K562 (cell line): ENCODE measurements at regions not wholly inside any gene's neighbourhood (a gene's known extent, or its start where the extent isn't known, plus 50 kb on each side); places are given as distances from the start of the nearest gene placed in this dataset.
A peak's percentile ranks its signal among the peaks of the same experiment; 100 is the strongest.

ENCODE experiments used
- ATAC-seq: fragments of 200-7000 bp; cut with Tn5 transposase; 3 replicates; pipeline ENCODE4 v1.9.1; 2020; ENCODE audit warnings: moderate library complexity
- BruUV-seq: library from RNA; stranded (reverse); fragments of 400-500 nt; replicated peaks from 2 replicates; lab custom pipeline; 2021; lab: Mats Ljungman, UMichigan
- CTCF ChIA-PET: fragments of 300-600 bp; formaldehyde crosslinking; extraction: SDS; loops from one replicate; lab custom pipeline; 2021; ENCODE audit warnings: low intra/inter-chr PET ratio; lab: Yijun Ruan, JAX
- POLR2A ChIA-PET: fragments of 300-600, 350-650 bp; sonication (Branson Sonifier 250); formaldehyde crosslinking; extraction: SDS; loops from one replicate; lab custom pipeline; 2021; ENCODE audit warnings: antibody characterized with exemption, inconsistent platforms; lab: Yijun Ruan, JAX
- DNase-seq, 4 experiments: peaks; one replicate each; pipeline versions ENCODE4 v3.0.0 to v3.0.0-alpha.2; 2011 to 2018; ENCODE audit warnings: low spot score in 3 of 4, mixed read lengths in 3 of 4; ENCODE audit errors: extremely low read depth in 1 of 4
- FAIRE-seq: peaks from 2 replicates; lab custom pipeline; 2011; peaks lifted over from hg19 to GRCh38; lab: Jason Lieb, UNC
- H2AFZ ChIP-seq: 2 replicates; pipeline ENCODE4 v1.6.0; 2011; ENCODE audit warnings: low read depth, low read length, control low read depth, inconsistent platforms
- H3K27ac ChIP-seq: fragments of 200-600 bp; 3 replicates; pipeline ENCODE4 v1.8.0; 2011; ENCODE audit warnings: low read depth, mild to moderate bottlenecking, control low read depth, inconsistent platforms, low read length, moderate library complexity, mixed read lengths; ENCODE audit errors: extremely low read depth
- H3K27me3 ChIP-seq, 2 experiments: fragments of 300-600 bp in 1 of 2; 2 replicates in 1 of 2; 3 replicates in 1 of 2; pipeline versions ENCODE4 v1.6.0 to v1.8.0; 2011; ENCODE audit warnings: inconsistent platforms in 2 of 2, low read length in 2 of 2, mild to moderate bottlenecking in 1 of 2, mixed read lengths in 1 of 2, moderate library complexity in 1 of 2; ENCODE audit not compliant: control insufficient read depth in 2 of 2, insufficient read depth in 2 of 2
- H3K36me3 ChIP-seq: fragments of 300-600 bp; 3 replicates; pipeline ENCODE4 v1.8.0; 2011; ENCODE audit warnings: mild to moderate bottlenecking, low read length, inconsistent platforms; ENCODE audit not compliant: control insufficient read depth, insufficient read depth
- H3K4me1 ChIP-seq, 2 experiments: fragments of 200-600 bp in 1 of 2; replicated peaks in 1 of 2; 2 replicates in 1 of 2; 3 replicates in 1 of 2; pipeline versions ENCODE4 v1.5.1 to v1.8.0; 2011; ENCODE audit warnings: inconsistent platforms in 2 of 2, low read length in 2 of 2, mild to moderate bottlenecking in 1 of 2, mixed read lengths in 1 of 2, moderate library complexity in 1 of 2; ENCODE audit not compliant: control insufficient read depth in 2 of 2, insufficient read depth in 2 of 2
- H3K4me2 ChIP-seq: 2 replicates; pipeline ENCODE4 v1.6.1; 2011; ENCODE audit warnings: low read length, control low read depth, inconsistent platforms, mixed read lengths; ENCODE audit not compliant: insufficient read depth
- H3K4me3 ChIP-seq: fragments of 200-600 bp; sonication (generic), shearing (Covaris generic); 2 replicates; pipeline ENCODE4 v1.5.1; 2016; ENCODE audit warnings: control low read depth, inconsistent platforms
- H3K79me2 ChIP-seq: fragments of 200-600 bp; 3 replicates; pipeline ENCODE4 v1.8.0; 2011; ENCODE audit warnings: low read length, inconsistent platforms; ENCODE audit not compliant: control insufficient read depth, insufficient read depth
- H3K9ac ChIP-seq, 2 experiments: 2 replicates each; pipeline versions ENCODE4 v1.6.0 to v1.6.1; 2011; ENCODE audit warnings: low read depth in 2 of 2, low read length in 2 of 2, control low read depth in 1 of 2, inconsistent platforms in 1 of 2, mild to moderate bottlenecking in 1 of 2, mixed read lengths in 1 of 2; ENCODE audit not compliant: insufficient read depth in 1 of 2
- H3K9me1 ChIP-seq: one replicate; pipeline ENCODE4 v1.6.0; 2011; ENCODE audit warnings: inconsistent platforms, mild to moderate bottlenecking, low read length, moderate library complexity; ENCODE audit not compliant: control insufficient read depth, insufficient read depth
- H3K9me3 ChIP-seq: replicated peaks from 2 replicates; pipeline ENCODE4 v1.5.1; 2011; ENCODE audit warnings: low read depth, low read length, inconsistent platforms; ENCODE audit not compliant: control insufficient read depth, insufficient read depth
- H4K20me1 ChIP-seq: replicated peaks from 2 replicates; pipeline ENCODE4 v1.6.1; 2011; ENCODE audit warnings: low read length, inconsistent platforms, mixed read lengths; ENCODE audit not compliant: control insufficient read depth, insufficient read depth
- CAMTA2 ChIP-seq: fragments of 250-450 bp; sonication (Bioruptor Pico); conservative IDR thresholded peaks from 2 replicates; pipeline ENCODE4 v1.5.1; 2022
- DNMT1 ChIP-seq: fragments of 450-650 bp; IDR thresholded peaks from 2 replicates; pipeline ENCODE4 v1.6.1; 2016; ENCODE audit warnings: antibody characterized with exemption, mild to moderate bottlenecking
- NFIC ChIP-seq: fragments of 450-650 bp; IDR thresholded peaks from 2 replicates; pipeline ENCODE4 v1.6.1; 2017; ENCODE audit warnings: mild to moderate bottlenecking, inconsistent platforms
- RAD21 ChIP-seq, 2 experiments: fragments of 250-450 bp in 1 of 2; fragments of 450-650 bp in 1 of 2; sonication (Bioruptor Pico) in 1 of 2; formaldehyde crosslinking in 1 of 2; IDR thresholded peaks in 1 of 2; conservative IDR thresholded peaks in 1 of 2; 2 replicates each; pipeline versions ENCODE4 v1.4.0 to v1.8.0; 2020 to 2022; ENCODE audit warnings: mild to moderate bottlenecking in 2 of 2, moderate library complexity in 1 of 2
- SRSF9 ChIP-seq: fragments of 200-400 bp; formaldehyde crosslinking; IDR thresholded peaks from 2 replicates; pipeline ENCODE4 v1.6.1; 2017; ENCODE audit warnings: low read depth, low read length, borderline replicate concordance
- WGBS: fragments of 100-300 bp; shearing (Covaris generic); methylation state at CpG from one replicate; pipeline ENCODE4 v1.1.6; 2016; ENCODE audit warnings: low coverage, mixed read lengths; ENCODE audit not compliant: insufficient coverage; ENCODE audit errors: missing lambda C conversion rate; 5-methylcytosine and 5-hydroxymethylcytosine counted together
- in situ Hi-C: fragments of 300-500 bp; cut with MboI; formaldehyde crosslinking; loops from 4 replicates; pipeline ENCODE4 v1.15.0; 2018; ENCODE audit warnings: inconsistent platforms, mixed read lengths
- intact Hi-C: fragments of 100-400 bp; cut with micrococcal nuclease; formaldehyde crosslinking; loops from 2 replicates; pipeline ENCODE4 v1.14.2; 2022

DNA sequence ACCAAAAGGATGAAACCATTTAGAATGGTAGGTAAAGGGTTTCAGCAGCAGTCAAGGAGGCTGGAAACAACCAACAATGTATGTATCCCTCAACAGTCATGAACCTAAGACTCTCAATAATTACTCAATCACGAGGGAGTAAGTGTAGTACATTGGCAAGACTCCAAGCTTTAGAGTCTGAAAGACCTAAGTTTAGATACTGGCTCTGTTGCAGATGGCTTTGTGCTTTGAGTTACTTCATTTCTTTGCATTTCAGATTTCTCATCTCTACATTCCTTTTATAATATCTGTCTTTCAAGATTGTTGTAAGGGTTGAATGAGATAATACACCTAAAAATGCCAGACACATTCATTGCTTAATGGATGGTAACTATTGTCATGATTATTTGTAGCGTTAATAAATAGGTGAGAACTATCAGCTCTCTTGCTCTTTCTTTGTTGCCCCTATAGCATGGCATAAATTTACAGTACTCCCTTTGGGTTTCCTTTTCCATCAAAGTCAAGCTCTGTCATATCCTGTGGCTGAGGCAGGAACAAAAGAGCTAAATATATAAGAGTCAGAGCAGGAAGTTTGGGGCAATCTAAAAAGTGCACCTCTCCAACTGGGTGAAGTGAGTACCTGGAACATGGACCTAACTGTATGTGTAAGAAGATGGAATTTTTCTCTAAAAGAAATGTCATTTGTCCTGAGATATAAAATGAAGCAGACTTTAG, 228.2 kb upstream of the ZC3H12C start:
- intact Hi-C loops, result no loop called here
- Histone ChIP-seq H3K4me2 (no peak overlapping the region), H3K4me3 (no peak overlapping the region), H3K79me2 (no peaks in the 10 kb centered on the region), H3K4me1 (no peaks in the 10 kb centered on the region), H3K9ac (no peak overlapping the region), H2AFZ (no peak overlapping the region), H4K20me1 (no peaks in the 10 kb centered on the region), H3K27me3 (no peaks in the 10 kb centered on the region), H3K9me3 (no peaks in the 10 kb centered on the region), H3K36me3 (no peaks in the 10 kb centered on the region)
- ChIA-PET CTCF (no interaction called here), POLR2A (interaction anchor here (0.6 kb wide), 1 partner anchor 116 kb away, joined by 4 read pairs; no protein-coding TSS in a partner anchor)
- DNase-seq, result no peak
- 25% methylated on average over 2 of the region's 2 CpGs for WGBS
- no peak; the same call in 2 of the 3 replicates for ATAC-seq
- no TSS peak for BruUV-seq
- no peak for TF ChIP-seq CAMTA2
- TF ChIP-seq DNMT1, result no peak
- TF ChIP-seq NFIC, result peak; percentile 59
- TF ChIP-seq, all 486 proteins: peak for 1
- no peak overlapping the region for H3K27ac ChIP-seq
- in situ Hi-C loops, result no loop called here
- H3K9me1 ChIP-seq, result no peaks in the 10 kb centered on the region
- FAIRE-seq, result no peak

DNA sequence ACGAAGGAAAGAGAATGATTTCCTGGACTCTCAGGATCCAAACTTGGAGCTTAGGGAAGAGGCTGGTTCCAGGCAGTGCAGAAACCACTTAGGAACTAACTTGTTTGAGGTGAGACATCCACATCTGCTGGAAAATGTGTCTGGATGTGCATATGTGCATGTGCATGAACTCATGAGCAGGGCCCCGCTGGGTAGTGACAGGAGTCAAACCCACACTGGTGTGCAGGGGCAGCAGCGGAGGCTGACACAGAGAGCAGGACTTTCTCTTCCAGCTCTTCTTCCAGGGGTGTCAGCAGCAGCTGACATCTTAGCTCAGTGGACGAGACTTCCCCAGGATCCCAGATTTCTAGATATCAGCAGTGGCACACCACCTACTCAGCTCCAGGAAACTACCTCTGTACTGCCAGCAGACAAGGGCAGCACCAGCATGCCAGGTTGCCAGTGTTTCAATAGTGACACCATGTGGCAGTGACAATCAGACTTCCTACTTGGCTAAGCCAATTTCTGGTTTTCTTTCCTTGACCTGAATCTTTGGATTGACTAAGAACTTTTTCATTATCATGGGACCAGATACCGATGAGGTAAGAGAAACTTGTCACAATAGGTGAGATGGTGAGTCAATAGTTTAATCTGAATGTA, 227.5 kb upstream of the ZC3H12C start:
- Histone ChIP-seq H3K4me1 (no peaks in the 10 kb centered on the region), H3K9ac (no peak overlapping the region), H3K9me1 (no peaks in the 10 kb centered on the region), H3K4me3 (no peak overlapping the region), H3K27ac (no peak overlapping the region), H2AFZ (no peak overlapping the region; the same call in 1 of the 2 replicates), H4K20me1 (no peaks in the 10 kb centered on the region), H3K27me3 (no peaks in the 10 kb centered on the region), H3K9me3 (no peaks in the 10 kb centered on the region), H3K79me2 (no peaks in the 10 kb centered on the region), H3K36me3 (no peaks in the 10 kb centered on the region), H3K4me2 (no peak overlapping the region)
- FAIRE-seq, result no peak
- in situ Hi-C loops (no loop called here), intact Hi-C loops (no loop called here)
- TF ChIP-seq RAD21 (CRISPR knock-in tag; conservative IDR thresholded peaks at IDR 0.05 in 1 of 2, IDR thresholded peaks at IDR 0.05 in 1 of 2) (0 out of 4 replicates have a peak, but pooled peaks of 1 of the 2 experiments have one; percentile 7), SRSF9 (no peak)
- no peak for ATAC-seq
- CTCF ChIA-PET, result no interaction called here
- POLR2A ChIA-PET, result no interaction called here
- no TSS peak for BruUV-seq
- 27% methylated on average over 5 of the region's 5 CpGs for WGBS
- no peak for DNase-seq
